ENCODE measurements at regions not wholly inside any gene's neighbourhood (a gene's known extent, or its start where the extent isn't known, plus 50 kb on each side); places are given as distances from the start of the nearest gene placed in this dataset.

GRCh38 chr1:201692555-201693394 is 136.2 kb upstream of the IPO9 start:
- no peak for TF ChIP-seq POLR2AphosphoS5 (IDR thresholded peaks at IDR 0.05; ENCODE audit: low read depth, low read length)
- no peak for TF ChIP-seq ZNF274 (IDR thresholded peaks at IDR 0.05; ENCODE audit: low read depth, low read length)
- TF ChIP-seq, protein P1, sequence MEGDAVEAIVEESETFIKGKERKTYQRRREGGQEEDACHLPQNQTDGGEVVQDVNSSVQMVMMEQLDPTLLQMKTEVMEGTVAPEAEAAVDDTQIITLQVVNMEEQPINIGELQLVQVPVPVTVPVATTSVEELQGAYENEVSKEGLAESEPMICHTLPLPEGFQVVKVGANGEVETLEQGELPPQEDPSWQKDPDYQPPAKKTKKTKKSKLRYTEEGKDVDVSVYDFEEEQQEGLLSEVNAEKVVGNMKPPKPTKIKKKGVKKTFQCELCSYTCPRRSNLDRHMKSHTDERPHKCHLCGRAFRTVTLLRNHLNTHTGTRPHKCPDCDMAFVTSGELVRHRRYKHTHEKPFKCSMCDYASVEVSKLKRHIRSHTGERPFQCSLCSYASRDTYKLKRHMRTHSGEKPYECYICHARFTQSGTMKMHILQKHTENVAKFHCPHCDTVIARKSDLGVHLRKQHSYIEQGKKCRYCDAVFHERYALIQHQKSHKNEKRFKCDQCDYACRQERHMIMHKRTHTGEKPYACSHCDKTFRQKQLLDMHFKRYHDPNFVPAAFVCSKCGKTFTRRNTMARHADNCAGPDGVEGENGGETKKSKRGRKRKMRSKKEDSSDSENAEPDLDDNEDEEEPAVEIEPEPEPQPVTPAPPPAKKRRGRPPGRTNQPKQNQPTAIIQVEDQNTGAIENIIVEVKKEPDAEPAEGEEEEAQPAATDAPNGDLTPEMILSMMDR (IDR thresholded peaks at IDR 0.05 in 2 of 3, conservative IDR thresholded peaks at IDR 0.05 in 1 of 3; ENCODE audit: borderline replicate concordance in 1 of 3, insufficient read depth in 1 of 3, low read depth in 2 of 3, low read length in 2 of 3), result no peak
- no peak for TF ChIP-seq SIN3A (IDR thresholded peaks at IDR 0.05; ENCODE audit: low read depth)
